ENCODE measurements at regions not wholly inside any gene's neighbourhood (a gene's known extent, or its start where the extent isn't known, plus 50 kb on each side); places are given as distances from the start of the nearest gene placed in this dataset.

DNA sequence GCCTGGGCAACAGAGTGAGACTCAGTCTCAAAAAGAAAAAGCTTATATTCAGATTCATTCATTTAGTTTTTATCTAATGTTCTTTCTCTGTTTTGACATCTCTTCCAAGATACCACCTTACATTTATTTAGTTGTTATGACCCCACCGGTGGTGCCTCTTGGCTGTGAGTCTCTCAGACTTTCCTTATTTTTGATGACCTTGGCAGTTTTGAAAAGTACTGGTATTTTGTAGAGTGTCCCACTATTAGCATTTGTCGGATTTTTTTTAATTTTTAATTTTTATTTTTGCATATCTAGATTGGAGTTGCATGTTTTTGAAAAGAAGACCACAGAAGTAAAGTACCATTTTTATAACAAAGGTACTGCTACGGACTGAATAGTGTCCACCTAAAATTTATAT, 351.7 kb upstream of the KYNU start:
- ChIA-PET CTCF (ENCODE audit: partially characterized antibody) (no interaction called here), POLR2A (ENCODE audit: partially characterized antibody) (no interaction called here)
- Histone ChIP-seq H3K9me3 (ENCODE audit: insufficient read depth in 2 of 2, low read depth in 1 of 2, low read length in 1 of 2) (no peaks in the 10 kb centered on the region), H3K23ac (ENCODE audit: insufficient read length) (no peak overlapping the region), H2BK20ac (ENCODE audit: low read length) (no peak overlapping the region), H4K20me1 (replicated peaks in 1 of 2; ENCODE audit: control insufficient read depth in 1 of 2, insufficient read depth in 2 of 2, low read length in 2 of 2) (no peaks in the 10 kb centered on the region), H3K36me3 (ENCODE audit: control insufficient read depth in 2 of 4, insufficient read depth in 4 of 4, low read length in 3 of 4) (no peaks in the 10 kb centered on the region), H3K4me1 (replicated peaks in 1 of 4; ENCODE audit: control insufficient read depth in 3 of 4, insufficient read depth in 4 of 4, low read length in 3 of 4) (no peaks in the 10 kb centered on the region), H2BK12ac (ENCODE audit: low read depth, low read length) (no peak overlapping the region), H3K79me1 (ENCODE audit: low read depth, low read length) (no peaks in the 10 kb centered on the region), H3K18ac (ENCODE audit: extremely low read depth, low read length) (no peak overlapping the region), H4K8ac (ENCODE audit: extremely low read depth, insufficient read depth, low read length) (no peak overlapping the region), H3K23me2 (ENCODE audit: low read depth, low read length) (no peaks in the 10 kb centered on the region), H4K91ac (replicated peaks; ENCODE audit: insufficient read length, low read length) (no peak overlapping the region), H2AFZ (ENCODE audit: low read length) (no peak overlapping the region), H2AK5ac (ENCODE audit: low read depth, low read length) (no peak overlapping the region), H4K5ac (ENCODE audit: insufficient read length, low read depth, low read length) (no peak overlapping the region), H3K4ac (replicated peaks; ENCODE audit: insufficient read length, low read depth, low read length) (no peak overlapping the region), H3K4me3 (ENCODE audit: extremely low read depth in 1 of 4, insufficient read depth in 2 of 4, low read depth in 3 of 4, low read length in 4 of 4) (no peak overlapping the region), H3K79me2 (ENCODE audit: control insufficient read depth in 1 of 2, insufficient read depth in 2 of 2, low read length in 2 of 2) (no peaks in the 10 kb centered on the region), H2BK15ac (ENCODE audit: low read length) (no peak overlapping the region), H3K14ac (ENCODE audit: insufficient read length) (no peak overlapping the region), H3K27ac (ENCODE audit: low read depth, low read length) (no peak overlapping the region), H3K4me2 (ENCODE audit: insufficient read depth in 1 of 2, low read depth in 2 of 2, low read length in 2 of 2) (no peak overlapping the region), H3K9ac (replicated peaks in 1 of 4; ENCODE audit: extremely low read depth in 1 of 4, low read depth in 3 of 4, low read length in 3 of 4) (no peak overlapping the region), H2BK5ac (ENCODE audit: low read depth, low read length) (no peak overlapping the region), H3K27me3 (replicated peaks in 1 of 4; ENCODE audit: control insufficient read depth in 3 of 4, extremely low read depth in 1 of 4, insufficient read depth in 3 of 4, low read length in 3 of 4) (no peaks in the 10 kb centered on the region), H2BK120ac (replicated peaks; ENCODE audit: low read depth, low read length) (no peak overlapping the region), H3K56ac (replicated peaks; ENCODE audit: insufficient read length, low read depth, low read length) (no peak overlapping the region)
- WGBS, 2 experiments (ENCODE audit: extremely low coverage in 1 of 2, insufficient coverage in 1 of 2, insufficient read length in 1 of 2, insufficient replicate concordance in 2 of 2, low coverage in 1 of 2, low lambda C conversion rate in 2 of 2, missing lambda C conversion rate in 1 of 2): 71% methylated on average over 3 of the region's 3 CpGs; no CpG with 5 or more reads in 1 of the 2 experiments
- DNase-seq (ENCODE audit: low read depth in 1 of 2, low spot score in 2 of 2): no peak
- FAIRE-seq: no peak
- TF ChIP-seq, protein P1, sequence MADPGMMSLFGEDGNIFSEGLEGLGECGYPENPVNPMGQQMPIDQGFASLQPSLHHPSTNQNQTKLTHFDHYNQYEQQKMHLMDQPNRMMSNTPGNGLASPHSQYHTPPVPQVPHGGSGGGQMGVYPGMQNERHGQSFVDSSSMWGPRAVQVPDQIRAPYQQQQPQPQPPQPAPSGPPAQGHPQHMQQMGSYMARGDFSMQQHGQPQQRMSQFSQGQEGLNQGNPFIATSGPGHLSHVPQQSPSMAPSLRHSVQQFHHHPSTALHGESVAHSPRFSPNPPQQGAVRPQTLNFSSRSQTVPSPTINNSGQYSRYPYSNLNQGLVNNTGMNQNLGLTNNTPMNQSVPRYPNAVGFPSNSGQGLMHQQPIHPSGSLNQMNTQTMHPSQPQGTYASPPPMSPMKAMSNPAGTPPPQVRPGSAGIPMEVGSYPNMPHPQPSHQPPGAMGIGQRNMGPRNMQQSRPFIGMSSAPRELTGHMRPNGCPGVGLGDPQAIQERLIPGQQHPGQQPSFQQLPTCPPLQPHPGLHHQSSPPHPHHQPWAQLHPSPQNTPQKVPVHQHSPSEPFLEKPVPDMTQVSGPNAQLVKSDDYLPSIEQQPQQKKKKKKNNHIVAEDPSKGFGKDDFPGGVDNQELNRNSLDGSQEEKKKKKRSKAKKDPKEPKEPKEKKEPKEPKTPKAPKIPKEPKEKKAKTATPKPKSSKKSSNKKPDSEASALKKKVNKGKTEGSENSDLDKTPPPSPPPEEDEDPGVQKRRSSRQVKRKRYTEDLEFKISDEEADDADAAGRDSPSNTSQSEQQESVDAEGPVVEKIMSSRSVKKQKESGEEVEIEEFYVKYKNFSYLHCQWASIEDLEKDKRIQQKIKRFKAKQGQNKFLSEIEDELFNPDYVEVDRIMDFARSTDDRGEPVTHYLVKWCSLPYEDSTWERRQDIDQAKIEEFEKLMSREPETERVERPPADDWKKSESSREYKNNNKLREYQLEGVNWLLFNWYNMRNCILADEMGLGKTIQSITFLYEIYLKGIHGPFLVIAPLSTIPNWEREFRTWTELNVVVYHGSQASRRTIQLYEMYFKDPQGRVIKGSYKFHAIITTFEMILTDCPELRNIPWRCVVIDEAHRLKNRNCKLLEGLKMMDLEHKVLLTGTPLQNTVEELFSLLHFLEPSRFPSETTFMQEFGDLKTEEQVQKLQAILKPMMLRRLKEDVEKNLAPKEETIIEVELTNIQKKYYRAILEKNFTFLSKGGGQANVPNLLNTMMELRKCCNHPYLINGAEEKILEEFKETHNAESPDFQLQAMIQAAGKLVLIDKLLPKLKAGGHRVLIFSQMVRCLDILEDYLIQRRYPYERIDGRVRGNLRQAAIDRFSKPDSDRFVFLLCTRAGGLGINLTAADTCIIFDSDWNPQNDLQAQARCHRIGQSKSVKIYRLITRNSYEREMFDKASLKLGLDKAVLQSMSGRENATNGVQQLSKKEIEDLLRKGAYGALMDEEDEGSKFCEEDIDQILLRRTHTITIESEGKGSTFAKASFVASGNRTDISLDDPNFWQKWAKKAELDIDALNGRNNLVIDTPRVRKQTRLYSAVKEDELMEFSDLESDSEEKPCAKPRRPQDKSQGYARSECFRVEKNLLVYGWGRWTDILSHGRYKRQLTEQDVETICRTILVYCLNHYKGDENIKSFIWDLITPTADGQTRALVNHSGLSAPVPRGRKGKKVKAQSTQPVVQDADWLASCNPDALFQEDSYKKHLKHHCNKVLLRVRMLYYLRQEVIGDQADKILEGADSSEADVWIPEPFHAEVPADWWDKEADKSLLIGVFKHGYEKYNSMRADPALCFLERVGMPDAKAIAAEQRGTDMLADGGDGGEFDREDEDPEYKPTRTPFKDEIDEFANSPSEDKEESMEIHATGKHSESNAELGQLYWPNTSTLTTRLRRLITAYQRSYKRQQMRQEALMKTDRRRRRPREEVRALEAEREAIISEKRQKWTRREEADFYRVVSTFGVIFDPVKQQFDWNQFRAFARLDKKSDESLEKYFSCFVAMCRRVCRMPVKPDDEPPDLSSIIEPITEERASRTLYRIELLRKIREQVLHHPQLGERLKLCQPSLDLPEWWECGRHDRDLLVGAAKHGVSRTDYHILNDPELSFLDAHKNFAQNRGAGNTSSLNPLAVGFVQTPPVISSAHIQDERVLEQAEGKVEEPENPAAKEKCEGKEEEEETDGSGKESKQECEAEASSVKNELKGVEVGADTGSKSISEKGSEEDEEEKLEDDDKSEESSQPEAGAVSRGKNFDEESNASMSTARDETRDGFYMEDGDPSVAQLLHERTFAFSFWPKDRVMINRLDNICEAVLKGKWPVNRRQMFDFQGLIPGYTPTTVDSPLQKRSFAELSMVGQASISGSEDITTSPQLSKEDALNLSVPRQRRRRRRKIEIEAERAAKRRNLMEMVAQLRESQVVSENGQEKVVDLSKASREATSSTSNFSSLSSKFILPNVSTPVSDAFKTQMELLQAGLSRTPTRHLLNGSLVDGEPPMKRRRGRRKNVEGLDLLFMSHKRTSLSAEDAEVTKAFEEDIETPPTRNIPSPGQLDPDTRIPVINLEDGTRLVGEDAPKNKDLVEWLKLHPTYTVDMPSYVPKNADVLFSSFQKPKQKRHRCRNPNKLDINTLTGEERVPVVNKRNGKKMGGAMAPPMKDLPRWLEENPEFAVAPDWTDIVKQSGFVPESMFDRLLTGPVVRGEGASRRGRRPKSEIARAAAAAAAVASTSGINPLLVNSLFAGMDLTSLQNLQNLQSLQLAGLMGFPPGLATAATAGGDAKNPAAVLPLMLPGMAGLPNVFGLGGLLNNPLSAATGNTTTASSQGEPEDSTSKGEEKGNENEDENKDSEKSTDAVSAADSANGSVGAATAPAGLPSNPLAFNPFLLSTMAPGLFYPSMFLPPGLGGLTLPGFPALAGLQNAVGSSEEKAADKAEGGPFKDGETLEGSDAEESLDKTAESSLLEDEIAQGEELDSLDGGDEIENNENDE (IDR thresholded peaks at IDR 0.05; ENCODE audit: insufficient replicate concordance, low read length): no peak

Measured in H1 (cell line).